Activated CD4-positive, alpha-beta T cell treated with anti-CD3 and anti-CD28 coated beads, Interleukin-2, amount 50 U/mL, for 48 hours (primary cell): ENCODE measurements at regions not wholly inside any gene's neighbourhood (a gene's known extent, or its start where the extent isn't known, plus 50 kb on each side); places are given as distances from the start of the nearest gene placed in this dataset.

ENCODE experiments used
- DNase-seq, 2 experiments: peaks; one replicate each; pipeline ENCODE4 v3.0.0-alpha.2; 2020

- DNase-seq = no peak
Observed at GRCh38 chr21:40990366-40990765, 143.4 kb upstream of the DSCAM start.

- DNase-seq = no peak
Observed at GRCh38 chr21:40997831-40998230, 150.9 kb upstream of the DSCAM start.

DNA sequence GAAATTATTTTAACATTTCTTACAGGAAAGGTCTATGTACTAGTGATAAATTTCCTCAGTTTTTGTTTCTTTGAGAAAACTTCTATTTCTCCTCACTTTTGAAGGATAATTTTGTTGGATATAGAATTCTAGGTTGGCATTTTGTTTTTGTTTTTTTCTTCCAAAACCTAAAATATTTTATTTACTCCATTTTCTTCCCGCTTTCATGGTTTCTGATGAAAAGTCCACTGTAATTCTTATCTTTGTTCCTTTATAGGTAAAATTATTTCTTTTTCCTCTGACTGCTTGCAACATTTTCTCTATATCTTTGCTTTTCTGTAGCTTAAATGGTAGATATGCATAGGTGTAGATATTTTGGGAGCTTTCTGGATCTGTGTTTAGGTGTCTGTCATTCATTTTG lies 153.9 kb upstream of the DSCAM start:
- DNase-seq = no peak

GRCh38 chr21:41006636-41007035 lies 159.7 kb upstream of the DSCAM start:
- no peak for DNase-seq

DNA sequence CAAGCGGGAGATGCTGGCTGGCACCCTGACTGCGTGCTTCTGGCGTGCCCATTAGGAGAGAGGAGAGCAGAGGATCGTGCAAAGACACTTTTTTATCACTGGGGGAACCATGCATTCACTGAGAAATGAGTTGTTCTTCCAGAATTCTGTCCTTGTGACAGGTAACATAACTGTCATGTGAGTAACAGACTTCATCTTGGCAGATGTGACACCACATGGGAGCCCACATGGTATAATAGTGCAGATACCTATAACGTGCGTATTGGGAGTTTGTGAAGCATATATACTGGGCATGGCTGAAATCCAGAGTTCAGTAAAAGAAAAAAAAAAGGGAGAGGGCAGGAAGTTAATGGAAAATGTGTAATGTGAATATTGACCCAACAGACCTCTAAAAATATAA lies 159.6 kb upstream of the BACE2 start:
- no peak for DNase-seq

- no peak for DNase-seq
Observed at GRCh38 chr21:41008974-41009373, 159.0 kb upstream of the BACE2 start.

- DNase-seq = no peak
Observed at GRCh38 chr21:41009398-41010100, 158.4 kb upstream of the BACE2 start.

DNA sequence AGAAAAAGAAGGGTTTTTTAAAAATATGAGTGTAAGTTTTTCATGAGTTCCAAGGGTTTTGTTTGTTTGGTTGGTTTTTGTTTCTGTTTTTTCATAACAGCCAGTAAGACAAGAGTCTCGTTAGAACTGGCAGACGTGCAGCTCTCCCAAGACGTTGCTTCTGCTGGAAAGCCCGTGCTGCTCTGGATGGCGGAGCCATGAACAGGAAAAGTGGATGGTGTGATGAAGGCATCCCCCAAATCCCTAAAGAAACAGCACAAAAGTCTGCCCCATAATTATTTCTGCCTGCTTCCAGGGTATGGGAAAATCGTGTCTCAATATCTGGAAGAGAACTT lies 157.9 kb upstream of the BACE2 start:
- DNase-seq = no peak

- DNase-seq = no peak
Observed at GRCh38 chr21:41011098-41011731, 156.7 kb upstream of the BACE2 start.

GRCh38 chr21:41011951-41012366 lies 156.0 kb upstream of the BACE2 start:
- no peak for DNase-seq

DNA sequence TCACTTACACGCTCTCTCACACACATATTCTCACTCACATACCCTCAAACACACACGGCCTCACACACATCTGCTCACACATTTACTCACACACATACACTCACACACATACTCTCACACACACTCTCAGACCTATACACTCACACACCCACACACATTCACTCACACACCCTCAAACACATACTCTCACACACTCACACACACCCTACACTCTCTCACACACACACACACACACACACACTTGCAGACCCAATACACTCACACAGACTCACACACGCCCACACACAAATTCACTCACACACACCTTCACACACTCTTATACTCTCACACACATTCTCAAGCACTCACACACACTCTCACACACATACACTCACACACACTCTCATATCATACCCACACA lies 155.5 kb upstream of the BACE2 start:
- no peak for DNase-seq

DNA sequence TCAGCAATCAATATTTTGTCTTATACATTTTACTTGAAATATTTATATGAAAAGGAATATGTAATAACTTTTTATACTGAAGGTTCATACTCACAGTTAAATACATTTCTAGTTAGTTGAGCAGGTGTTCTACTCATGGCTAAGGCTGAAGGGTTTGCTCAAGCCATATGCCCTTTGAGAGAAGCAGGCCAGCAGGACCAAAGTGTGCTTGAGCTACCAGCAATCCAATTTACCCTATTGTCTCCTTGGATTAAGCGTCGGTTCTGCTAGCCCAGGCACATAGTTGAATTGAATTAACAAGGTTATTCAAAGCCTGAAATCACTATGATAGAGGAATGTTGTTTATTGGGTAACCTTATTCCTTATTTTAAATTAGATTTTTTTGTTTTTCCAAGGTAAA lies 151.5 kb upstream of the BACE2 start:
- DNase-seq = no peak

DNA sequence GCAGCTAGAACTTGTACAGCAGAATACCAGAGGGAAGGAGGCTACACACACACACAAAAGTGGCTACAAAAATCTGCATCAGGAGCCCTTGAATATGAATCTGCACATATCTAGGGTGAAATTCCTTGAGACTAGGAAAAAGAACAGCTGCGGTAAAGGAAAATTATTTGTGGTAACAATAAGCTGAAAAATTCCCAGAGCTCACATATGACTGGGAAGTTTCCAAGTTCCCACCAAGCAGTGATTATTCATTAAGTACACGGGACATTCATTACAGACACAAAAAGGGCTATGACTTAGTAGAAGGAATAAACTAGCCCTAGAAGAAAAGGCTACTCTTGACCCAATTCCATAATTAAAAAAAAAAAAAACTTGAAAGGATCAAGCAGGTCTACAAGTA lies 149.5 kb upstream of the BACE2 start:
- no peak for DNase-seq

GRCh38 chr21:41023936-41024335 lies 144.0 kb upstream of the BACE2 start:
- no peak for DNase-seq

- DNase-seq = no peak
Observed at GRCh38 chr21:41024341-41024740, 143.6 kb upstream of the BACE2 start.

GRCh38 chr21:41024746-41025254 lies 143.2 kb upstream of the BACE2 start:
- DNase-seq = no peak

GRCh38 chr21:41029571-41029970 lies 138.4 kb upstream of the BACE2 start:
- DNase-seq = no peak

GRCh38 chr21:41031701-41032220 lies 136.2 kb upstream of the BACE2 start:
- no peak for DNase-seq

DNA sequence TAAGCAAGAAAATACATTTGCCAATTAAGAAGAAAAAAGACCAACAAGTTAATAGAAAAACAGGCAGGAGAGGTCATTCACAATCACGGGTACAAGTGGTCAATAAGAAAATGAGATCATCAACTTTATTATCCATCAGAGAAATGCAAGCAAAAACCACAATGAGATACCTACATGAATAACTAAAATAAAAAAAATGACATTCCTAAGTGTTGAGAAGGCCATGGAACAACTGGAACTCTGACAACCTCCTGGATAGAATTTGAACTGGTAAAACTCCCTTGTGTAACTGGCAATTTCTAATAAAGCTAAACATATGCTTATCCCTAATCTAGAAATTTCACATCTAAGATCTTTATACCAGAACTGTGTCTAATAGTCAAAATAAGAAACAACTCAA lies 135.4 kb upstream of the BACE2 start:
- DNase-seq = no peak

GRCh38 chr21:41037212-41037611 lies 130.7 kb upstream of the BACE2 start:
- DNase-seq = no peak

DNA sequence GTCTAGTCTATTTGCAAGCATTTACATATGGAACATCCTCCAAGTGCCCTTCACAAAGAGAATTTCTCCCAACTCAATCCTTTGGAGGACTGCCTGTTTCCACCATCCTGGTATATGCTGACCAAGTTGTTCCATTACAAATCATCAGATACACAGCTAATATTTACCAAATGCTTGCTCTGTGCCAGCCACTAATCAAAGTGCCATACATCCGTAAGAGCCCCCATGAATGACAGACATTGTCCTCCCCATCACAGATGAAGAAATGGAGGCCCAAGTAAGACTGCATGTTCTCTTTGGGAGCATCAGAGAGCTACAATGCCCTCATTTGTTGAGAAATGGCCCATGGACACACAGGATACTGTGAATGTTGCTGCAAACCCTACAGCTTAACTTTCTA lies 130.0 kb upstream of the BACE2 start:
- no peak for DNase-seq

GRCh38 chr21:41043014-41043413 lies 124.9 kb upstream of the BACE2 start:
- DNase-seq = no peak

- DNase-seq = peak in 1 of 2 experiments; percentile 3
Observed at GRCh38 chr21:41045534-41046268, 122.3 kb upstream of the BACE2 start.

DNA sequence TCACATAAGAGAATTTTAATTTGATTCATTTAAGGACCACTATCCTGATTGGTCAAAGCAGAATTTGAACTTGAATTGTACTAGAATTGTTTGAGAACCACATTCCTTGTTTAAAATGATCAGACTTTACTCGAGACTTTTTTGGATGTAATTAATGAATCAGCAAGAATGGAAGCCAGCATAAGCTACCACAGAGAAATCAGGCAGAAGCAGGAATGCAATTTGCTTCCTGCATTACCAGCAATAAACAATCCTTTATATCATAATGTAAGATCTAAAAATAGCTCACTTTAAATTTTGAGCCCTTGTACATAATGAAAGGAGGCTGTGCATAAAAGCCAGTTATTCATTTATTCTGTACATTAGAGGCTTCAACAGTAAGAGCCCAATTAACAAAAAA lies 119.8 kb upstream of the BACE2 start:
- DNase-seq = no peak
